H54 (cell line): ENCODE measurements at regions not wholly inside any gene's neighbourhood (a gene's known extent, or its start where the extent isn't known, plus 50 kb on each side); places are given as distances from the start of the nearest gene placed in this dataset.
"Not testable (repeated sequence)": the region's sequence is repeated elsewhere in the genome, so short reads cannot be mapped to it uniquely, and the experiment has no call there.

Source experiments
- DNase-seq: peaks from one replicate; pipeline ENCODE4 v3.0.0; 2011; ENCODE audit warnings: low spot score, mixed read lengths; ENCODE audit not compliant: insufficient read length
- FAIRE-seq: peaks from 3 replicates; lab custom pipeline; 2011; peaks lifted over from hg19 to GRCh38; lab: Jason Lieb, UNC
- POLR2A ChIP-seq: IDR thresholded peaks from 2 replicates; pipeline ENCODE4 v1.6.1; 2011; ENCODE audit warnings: low read depth, mild to moderate bottlenecking, low read length

DNA sequence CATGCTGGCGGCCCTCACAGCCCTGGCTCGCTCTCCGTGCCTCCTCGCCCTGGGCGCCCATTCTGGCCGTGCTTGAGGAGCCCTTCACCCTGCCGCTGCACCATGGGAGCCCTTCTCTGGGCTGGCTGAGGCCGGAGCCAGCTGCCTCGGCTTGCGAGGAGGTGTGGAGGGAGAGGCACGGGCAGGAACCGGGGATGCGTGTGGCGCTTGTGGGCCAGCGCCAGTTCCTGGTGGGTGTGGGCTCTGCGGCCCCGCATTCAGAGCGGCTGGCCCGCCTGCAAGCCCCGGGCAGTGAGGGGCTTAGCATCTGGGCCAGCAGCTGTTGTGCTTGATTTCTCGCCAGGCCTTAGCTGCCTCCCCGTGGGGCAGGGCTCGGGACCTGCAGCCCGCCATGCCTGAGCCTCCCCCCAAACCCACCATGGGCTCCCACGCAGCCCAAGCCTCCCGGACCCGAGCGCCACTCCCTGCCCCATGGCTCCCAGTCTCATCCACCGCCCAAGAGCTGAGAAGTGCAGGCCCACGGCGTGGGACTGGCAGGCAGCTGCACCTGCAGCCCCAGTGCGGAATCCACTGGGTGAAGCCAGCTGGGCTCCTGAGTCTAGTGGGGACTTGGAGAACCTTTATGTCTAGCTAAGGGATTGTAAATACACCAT lies 163.4 kb upstream of the LRRC4C start:
- FAIRE-seq (no peak), DNase-seq (no peak)
- no peak for TF ChIP-seq POLR2A

DNA sequence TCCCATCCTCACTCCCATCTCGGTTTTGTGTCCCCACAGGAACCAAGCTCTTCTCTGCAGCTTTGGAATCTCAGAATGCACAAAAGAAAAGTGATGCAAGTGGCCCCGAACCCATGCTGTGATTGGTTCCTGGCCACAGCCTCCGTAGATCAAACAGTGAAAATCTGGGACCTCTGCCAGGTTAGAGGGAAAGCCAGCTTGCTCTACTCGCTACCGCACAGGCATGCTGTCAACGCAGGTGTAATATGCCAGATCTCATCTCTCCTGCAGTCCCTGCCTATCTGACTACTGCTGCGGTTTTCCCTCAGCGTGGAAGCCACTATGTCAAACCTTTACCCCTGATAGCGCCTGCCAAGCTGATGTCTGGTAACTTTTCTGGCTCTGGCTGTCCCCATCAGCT lies 200.5 kb upstream of the LRRC4C start:
- DNase-seq = no peak
- no peak for TF ChIP-seq POLR2A
- no peak for FAIRE-seq

DNA sequence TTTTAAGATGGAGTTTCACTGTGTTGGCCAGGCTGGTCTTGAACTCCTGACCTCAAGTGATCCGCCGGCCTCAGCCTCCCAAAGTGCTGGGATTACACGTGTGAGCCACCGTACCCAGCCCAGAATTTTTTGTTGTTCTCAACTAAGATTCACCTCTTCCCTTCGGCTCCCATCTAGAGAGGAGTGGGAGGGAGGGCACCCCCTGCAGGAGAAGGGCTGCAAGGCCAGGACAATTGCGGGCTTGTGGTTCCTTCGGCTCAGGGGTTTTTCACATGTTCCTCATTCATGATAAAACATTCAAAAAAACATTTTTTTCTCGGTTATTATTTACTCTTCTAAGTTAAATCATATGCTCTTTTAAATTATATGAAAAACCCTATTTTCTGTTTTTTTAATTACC lies 201.1 kb upstream of the LRRC4C start:
- no peak for DNase-seq
- TF ChIP-seq POLR2A = no peak
- FAIRE-seq = no peak

DNA sequence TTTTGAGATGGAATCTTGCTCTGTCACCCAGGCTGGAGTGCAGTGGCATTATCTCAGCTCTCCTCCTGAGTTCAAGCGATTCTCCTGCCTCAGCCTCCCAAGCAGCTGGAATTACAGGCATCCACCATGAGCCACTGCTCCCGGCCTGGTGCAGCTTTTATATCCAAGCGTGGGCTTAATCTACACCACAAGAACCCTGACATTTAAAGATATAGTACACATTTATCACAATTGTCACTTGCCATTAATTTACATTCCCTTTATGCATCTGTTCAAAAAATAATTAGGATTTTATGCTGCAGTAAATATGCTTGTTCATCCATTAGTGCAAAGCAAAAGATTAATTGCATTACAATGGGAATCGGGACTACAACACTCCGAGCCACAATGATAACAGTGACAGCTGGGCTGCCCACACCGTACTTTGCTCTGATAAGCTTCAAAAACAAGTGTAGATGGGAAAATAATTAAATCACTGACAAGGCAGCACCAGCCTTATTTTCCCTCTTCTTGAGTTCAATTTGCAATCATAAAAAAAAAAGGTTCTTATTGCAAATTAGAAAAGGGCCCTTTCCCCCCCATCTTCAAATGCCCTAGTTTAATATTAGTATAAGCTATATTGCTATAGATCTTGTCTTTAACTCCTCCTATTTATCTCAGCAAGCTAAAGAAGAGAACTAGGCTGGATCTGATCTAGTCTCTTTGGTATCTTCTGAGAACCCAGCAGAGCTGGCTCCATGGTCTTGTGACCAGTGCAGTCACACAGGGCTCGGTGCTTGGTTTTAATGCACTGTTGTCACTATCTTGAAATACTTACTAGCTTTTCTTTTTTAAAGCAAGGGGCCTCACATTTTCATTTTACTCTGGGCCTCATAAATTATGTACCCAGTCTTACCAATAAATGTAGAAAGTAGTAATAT lies 206.2 kb upstream of the LRRC4C start:
- FAIRE-seq (no peak), DNase-seq (no peak)
- TF ChIP-seq POLR2A = no peak

DNA sequence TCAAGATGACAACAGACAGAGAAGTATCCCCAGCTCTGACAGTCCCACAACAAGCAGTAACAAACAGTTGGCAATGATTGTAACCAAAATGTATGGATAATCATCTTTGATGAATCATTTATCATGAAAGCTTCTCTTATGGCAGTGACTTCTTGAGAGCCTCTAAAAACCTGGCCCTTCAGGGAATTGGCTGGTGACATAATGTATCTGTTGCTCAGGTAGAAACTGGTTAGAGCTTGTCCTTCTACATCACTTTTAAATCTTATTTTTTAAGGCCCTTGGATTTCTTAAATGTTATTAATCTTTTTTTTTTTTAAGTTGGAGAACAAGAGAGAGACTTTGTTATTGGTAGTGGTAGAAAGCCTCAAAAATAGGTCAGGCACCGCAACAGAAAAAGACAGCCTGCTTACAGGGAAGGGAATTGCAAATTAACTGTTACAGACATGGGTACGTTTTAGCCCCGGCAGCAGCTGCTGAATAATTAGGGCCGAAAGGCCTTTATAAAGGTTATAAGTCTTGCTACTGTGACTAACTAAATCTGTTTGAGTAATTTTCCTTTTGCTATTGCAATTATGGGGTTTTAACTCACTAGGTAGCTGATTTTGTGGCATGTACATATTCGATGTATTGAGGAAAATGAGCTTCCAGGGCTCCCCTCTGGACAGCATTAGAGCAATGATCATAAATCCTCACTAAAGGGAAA lies 207.7 kb upstream of the LRRC4C start:
- no peak for DNase-seq
- FAIRE-seq = no peak
- no peak for TF ChIP-seq POLR2A

DNA sequence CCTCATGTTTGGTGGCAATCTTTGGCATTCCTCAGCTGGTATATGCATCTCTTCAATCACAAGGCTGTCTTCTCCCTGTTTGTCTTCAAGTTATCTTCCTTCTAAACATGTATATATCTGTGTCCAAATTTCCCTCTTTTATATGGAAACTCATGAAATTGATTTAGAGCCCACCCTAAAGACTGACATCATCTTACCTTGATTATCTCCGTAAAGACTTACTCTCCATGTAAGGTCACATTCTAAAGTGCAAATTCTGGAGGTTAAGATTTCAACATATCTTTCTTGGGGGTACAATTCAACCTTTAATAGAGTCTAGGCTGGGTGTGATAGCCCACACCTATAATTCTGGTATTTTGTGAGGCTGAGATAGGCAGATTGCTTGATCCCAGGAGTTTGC lies 215.8 kb upstream of the LRRC4C start:
- DNase-seq = no peak
- FAIRE-seq = no peak
- no peak for TF ChIP-seq POLR2A

DNA sequence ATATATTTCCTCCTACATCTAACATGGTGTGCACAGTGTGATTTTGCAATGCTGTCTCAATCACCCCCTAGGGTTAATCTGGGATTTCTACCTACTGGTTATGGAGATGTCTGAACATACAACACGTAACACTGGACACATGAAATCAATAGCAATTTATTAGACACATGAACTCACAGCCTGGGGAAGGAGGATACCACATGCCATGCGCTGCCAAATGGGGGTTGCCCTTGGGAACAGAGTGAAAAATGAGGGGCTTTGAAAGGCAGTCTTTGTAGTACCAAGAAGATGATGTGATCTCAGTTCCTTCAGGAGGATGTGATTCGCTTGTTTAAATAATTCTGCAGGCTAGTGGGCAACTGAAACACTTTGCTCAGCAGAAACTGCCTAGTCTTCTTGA lies 253.6 kb upstream of the LRRC4C start:
- DNase-seq = no peak
- no peak for TF ChIP-seq POLR2A
- no peak for FAIRE-seq

DNA sequence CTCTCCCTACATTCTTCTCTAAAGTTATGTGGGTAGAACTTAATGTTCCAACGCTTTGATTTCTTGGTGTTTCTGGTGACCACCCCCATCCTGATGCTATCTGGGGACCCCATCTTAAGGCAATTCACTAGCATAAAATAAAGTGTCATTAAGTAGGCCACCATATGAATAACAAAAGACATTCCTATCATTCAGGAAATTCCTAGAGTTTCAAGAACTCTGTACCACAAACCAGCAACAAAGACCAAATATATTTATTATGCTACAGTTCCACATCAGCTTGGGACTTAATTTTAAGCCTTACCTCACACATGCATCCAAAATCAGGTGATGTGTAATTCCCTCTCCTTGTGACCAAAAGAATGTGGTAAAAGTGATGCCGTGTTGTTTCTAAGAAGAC lies 254.6 kb upstream of the LRRC4C start:
- no peak for FAIRE-seq
- DNase-seq = no peak
- TF ChIP-seq POLR2A = no peak

DNA sequence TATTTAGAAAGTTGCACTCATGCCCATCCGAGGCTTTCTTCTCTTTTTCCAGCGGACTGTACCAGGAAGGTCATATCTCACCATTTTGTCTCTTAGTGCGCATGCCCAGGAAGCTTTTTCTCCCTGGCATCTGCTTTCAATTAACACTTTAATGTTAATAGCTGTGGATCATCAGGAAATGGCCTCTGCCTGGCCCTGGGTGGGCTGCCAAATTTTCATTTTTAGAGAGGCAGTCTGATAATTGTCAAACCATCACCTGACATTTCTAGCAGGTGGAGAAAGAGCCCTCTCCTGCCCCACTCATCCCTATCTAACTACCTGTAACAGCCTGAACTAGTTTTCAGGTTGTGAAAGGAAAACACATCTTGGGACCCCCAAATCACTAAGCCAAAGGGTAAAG lies 257.4 kb upstream of the LRRC4C start:
- no peak for DNase-seq
- no peak for TF ChIP-seq POLR2A

DNA sequence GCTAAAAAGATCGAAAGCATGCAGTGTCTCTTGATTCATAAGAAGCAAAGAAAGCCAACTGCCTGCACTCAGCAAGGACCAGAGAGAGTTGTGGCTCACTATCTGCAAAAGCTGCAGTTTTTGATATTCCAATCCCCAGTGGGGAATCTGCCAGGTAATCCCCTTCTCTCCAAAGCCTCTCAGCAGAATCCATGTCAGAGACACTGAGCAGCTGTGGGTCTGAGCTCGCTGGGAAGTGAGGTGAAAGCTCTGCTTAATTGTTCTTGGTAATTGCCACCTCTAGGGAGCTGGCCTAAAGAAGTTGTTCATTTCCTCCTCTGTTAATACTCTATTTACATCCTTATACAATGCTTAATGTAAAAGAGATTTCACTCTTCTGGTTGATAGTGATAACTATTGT lies 261.3 kb upstream of the LRRC4C start:
- FAIRE-seq = no peak
- no peak for TF ChIP-seq POLR2A
- DNase-seq = no peak

More for the DNA sequence above, 257.4 kb upstream of the LRRC4C start:
- FAIRE-seq = no peak

DNA sequence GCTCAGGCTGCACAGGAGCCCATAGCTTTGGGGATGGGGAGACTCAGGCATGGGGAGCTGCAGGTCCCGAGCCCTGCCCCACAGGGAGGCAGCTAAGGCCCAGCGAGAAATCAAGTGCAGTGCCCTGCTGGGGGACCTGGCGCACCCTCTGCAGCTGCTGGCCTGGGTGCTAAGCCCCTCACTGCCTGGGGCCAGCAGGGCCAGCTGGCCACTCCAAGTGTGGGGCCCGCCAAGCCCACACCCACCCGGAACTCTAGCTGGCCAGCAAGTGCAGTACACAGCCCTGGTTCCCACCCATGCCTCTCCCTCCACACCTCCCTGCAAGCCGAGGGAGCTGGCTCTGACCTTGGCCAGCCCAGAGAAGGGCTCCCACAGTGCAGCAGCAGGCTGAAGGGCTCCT lies 268.7 kb upstream of the LRRC4C start:
- FAIRE-seq = not testable (repeated sequence)

DNA sequence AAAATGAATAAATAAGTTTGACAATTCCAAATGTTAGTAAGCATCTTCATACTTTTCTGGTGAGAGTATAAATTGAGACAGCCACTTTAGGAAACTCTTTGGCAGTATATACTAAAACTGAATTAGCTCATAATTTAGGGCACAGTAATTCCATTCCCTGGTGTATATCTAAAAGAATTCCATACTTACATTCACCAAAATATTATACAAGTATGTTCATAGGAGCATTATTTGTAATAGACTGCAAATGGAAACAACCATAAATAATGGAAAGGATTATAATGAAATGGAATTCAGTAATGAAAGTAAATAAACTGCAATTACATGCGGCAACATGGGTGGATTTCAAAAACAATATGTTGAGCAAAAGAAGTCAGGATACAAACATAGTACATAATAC lies 315.8 kb upstream of the LRRC4C start:
- no peak for DNase-seq
- no peak for TF ChIP-seq POLR2A
- FAIRE-seq = no peak

More for the DNA sequence above, 268.7 kb upstream of the LRRC4C start:
- not testable (repeated sequence) for DNase-seq

DNA sequence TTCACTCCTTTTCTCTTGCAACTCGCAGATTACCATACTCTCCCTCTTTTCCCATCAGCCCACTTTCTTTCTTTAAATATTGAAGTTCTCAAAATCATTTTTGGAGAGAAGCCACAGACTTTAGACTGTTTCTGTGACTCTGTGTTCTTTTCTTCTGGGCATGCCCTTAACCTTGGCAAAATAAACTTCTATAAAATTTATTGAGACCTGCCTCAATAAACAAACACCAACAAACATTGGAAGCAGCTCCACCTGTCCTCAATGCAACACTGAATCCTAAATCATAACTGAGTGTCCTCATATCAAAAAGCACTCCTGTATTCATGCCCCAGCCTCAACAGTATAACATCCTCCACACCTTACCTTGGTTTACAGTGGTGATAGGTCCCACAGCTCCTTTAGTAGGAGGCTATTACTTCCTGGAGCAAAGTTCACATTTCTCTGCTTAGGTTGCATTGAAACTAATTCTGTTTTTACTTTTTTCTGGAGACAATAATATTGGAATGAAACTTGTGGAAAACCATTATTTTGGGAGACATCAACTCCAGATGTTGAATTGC lies 320.0 kb upstream of the LRRC4C start:
- no peak for DNase-seq
- no peak for FAIRE-seq
- no peak for TF ChIP-seq POLR2A

DNA sequence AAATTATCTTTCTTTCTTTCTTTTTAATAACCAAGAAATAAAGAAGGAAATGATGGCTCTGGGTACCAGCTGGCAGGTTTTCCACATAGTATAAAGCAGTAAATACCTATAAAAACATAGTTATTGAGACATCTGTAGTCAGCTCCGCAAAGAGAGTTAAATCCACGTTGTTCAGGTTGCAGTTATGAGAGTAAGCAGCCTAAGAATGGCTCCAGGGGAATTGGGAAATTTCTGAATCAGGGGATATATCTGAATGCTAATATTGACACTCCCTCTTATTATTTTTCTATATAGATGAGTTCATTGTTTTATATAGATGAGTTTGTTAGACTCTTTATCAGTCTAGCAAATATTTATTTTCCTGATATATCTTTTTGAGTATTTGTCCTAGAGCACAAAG lies 322.0 kb upstream of the LRRC4C start:
- FAIRE-seq (no peak), DNase-seq (no peak)
- no peak for TF ChIP-seq POLR2A
